ENCODE measurements at regions not wholly inside any gene's neighbourhood (a gene's known extent, or its start where the extent isn't known, plus 50 kb on each side); places are given as distances from the start of the nearest gene placed in this dataset.

GRCh38 chr14:94969766-94970165 is 187.6 kb downstream of the DICER1 start:
- TF ChIP-seq CTCF (IDR thresholded peaks at IDR 0.05) (no peak), EP300 (IDR thresholded peaks at IDR 0.05) (no peak), POLR2A (IDR thresholded peaks at IDR 0.05) (no peak), POLR2AphosphoS5 (IDR thresholded peaks at IDR 0.05) (no peak)
